Superior temporal gyrus (tissue), 1 donor: ENCODE measurements at regions not wholly inside any gene's neighbourhood (a gene's known extent, or its start where the extent isn't known, plus 50 kb on each side); places are given as distances from the start of the nearest gene placed in this dataset.

Experiments
- DNase-seq: peaks from one replicate; pipeline ENCODE4 v3.0.0-alpha.2; 2016; ENCODE audit errors: extremely low spot score

DNA sequence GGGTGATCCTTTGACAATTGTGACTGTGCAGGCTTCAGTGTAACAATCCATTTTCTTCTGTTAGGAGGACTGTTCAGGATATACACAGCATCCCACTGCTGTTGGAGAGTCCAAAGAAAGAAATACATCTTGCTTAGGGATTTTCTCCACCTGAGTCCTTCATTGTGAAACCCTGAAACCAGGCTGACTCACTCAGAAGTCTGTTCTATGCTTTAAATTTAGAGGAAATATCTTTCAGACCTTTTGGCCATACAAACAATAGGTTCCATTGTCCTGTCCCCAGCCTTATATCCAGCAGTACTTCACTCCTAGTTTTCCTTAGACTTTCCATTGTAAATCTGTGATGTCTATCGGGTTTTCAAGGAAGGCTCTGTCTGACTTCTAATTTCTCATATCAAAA, 379.1 kb downstream of the SUCLA2 start:
- DNase-seq, result no peak

DNA sequence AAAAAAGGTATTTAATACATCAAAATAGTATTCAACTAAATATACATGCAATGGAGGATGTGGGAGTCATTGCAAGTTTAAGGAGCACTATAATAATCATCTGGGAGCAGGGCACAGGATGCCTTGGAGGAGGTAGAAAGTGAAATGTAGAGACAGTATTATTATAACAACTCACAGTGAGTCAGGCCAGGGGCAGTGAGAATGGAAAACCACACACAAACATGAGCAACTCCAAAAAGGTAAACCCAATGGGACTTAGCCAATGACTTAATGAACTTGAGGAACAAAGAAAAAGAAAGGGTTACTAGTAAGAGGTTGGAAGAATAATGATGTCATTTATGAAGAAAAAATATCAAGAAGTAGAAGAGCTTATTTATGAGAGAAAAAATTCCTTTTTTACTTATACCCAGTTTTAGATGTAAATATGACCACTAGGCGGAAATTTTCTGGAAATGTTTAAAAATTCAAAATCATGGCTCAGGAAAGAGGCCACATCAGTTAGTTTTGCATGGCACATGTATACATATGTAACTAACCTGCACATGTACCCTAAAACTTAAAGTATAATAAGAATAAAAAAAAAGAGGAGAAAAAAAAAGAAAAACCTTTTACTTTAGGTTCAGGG, 389.3 kb downstream of the SUCLA2 start:
- DNase-seq, result no peak

DNA sequence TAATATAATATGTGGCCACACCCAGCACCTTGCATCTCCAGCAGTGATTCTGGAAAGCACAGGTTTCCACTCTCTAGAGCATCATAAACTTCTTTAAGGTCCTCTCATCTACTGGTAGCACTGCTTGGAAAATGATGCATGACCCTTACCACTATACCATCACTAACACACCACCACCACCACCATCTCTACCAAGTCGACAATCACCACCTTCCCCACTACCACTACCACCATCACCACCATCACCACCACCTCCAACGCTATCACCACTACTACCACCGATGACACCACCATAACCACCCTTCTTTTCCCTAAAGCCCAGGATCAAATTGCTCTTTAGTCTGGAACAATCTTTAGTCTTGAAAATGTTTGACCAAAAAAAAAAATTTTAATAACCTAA, 390.4 kb downstream of the SUCLA2 start:
- DNase-seq, result no peak

DNA sequence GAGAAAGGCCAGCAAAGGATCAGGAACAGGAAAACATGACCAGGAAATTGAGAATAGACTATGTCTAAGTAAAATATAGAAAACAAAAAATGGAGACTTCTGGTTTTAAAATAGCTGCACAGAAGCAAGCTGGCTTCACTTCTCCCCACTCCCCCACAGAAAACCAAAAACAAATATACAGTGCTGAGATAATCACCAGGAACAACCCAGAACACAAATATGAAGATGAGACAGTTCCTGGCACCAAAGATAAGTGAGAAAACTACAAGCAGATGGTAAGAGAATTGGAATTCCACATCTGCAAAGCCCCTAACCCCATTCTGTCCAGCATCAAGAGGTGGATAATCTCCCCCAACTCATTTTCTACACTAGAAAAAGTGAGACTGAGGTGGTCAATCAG, 397.7 kb downstream of the SUCLA2 start:
- no peak for DNase-seq

DNA sequence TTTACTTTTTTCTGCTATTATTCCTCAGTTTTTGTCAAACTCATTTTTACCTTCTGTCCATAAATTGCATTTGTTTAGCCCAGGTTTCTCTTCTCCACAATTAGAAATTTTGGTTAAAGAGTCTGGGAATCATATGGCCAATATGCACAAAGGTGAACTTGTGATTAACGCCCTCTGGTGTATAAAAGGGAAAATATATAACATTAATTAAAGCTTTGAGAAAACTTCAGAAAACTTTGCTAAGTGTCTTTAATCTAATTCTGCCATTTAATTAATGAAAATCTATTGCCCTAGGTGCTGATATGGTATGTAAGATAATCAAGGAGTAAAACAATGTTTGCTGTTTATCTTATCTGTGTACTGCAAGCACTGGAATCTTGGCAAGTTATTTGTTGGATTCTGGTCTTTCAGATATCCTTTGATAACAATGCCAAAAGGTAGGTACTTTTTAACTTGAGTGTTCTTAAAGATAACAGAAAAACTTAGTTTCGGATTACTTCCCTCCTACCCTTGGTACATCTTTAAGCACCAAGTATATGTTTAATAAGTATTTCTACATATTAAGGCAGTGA, 402.6 kb downstream of the SUCLA2 start:
- no peak for DNase-seq

DNA sequence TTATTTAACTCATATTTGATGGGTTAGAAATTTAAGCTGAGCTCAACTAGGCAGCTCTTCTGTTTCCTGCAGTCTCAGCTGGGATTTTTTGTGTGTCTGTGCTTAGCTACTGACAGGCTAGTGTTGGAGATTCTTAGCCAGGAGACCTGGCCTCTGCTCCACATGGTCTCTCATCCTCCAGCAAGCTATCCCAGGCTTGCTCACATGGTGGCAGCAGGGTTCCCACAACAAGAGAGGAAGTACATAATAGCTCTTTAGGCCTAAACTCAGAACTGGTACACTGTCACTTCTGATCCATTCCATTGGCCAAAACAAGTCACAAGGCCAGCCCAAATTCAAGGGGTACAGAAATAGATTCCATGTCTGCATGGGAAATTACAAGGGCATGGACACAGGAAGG, 406.2 kb downstream of the SUCLA2 start:
- no peak for DNase-seq

DNA sequence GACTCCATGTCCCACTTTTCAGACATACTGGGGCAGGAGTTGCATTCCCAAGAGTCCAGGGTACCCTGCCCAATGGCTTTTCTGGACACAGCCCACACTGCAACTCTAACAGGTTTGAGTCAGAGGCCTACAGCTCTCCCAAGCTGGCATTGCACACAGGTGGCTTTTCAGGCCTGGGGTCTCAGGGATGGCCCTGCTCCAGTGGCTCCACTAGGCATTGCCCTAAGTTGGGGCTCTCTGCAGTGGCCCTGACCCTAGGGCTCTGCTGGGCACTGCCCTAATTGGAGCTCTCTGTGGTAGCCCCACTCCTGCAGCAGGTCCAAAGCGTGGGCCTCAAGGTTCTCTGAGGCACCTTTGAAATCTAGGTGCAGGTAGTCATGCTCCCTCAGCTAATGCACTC, 408.8 kb downstream of the SUCLA2 start:
- no peak for DNase-seq

DNA sequence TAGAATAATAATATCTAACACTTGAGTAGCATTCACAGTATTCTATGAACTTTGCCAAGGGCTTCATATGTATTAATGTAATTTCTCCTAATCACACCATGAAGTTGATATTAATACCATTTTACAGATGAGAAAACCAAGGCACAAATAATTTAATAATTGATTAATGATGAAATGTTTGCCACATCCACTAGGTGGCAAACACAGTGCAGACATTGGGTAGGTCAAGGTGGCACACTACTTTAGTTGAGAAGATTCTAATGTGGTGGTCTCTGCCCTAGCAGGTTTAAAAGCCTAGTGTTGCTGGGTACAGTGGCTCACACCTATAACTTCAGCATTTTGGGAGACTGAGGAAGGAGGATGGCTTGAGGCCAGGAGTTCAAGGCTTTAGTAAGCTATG, 412.4 kb downstream of the SUCLA2 start:
- DNase-seq, result no peak

DNA sequence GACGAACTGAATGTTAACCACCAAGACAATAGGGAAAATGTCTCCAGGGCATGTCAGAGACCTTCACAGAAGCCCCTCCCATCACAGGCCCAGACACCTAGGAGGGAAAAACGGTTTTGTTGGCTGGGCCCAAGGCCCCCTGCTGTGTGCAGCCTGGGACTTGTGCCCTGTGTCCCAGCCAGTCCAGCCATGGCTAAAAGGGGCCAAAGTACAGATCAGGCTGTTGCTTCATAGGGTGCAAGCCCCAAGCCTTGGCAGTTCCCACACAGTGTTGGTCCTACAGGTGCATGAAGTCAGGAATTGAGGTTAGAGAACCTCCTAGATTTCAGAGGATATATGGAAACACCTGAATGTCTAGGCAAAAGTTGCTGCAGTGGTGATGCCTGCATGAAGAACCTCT, 428.7 kb downstream of the SUCLA2 start:
- DNase-seq, result no peak

DNA sequence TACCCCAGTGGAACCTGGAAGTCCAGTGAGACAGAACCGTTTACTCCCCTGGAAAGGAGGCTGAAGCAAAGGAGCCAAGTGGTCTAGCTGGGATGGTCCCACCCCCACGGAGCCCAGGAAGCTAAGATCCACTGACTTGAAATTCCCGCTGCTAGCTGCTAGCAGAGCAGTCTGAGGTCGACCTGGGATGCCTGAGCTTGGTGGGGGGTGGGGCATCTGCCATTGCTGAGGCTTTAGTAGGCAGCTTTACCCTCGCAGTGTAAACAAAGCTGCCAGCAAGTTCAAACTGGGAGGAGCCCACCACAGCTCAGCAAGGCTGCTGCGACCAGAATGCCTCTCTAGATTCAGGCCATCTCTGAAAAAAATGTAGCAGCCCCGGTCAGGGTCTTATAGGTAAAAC, 437.0 kb downstream of the SUCLA2 start:
- no peak for DNase-seq

DNA sequence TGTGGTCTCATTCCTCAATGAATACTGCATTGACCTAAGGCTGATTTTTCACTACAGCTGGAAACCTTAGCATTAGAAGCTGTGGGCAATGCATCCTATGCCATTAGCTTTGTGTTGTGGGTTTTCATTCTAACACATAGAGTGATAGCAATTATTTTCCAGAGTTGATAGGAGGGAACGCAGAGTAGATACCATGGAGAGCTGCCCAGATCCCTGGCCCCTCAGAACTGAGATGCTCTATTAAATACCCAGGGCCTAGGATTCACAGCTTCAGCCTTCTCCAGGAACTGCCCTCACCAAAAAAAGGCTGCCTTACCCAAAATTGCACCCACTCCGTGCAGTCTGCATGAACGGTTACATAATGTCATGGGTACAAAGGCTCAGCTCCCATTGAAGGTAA, 444.4 kb downstream of the SUCLA2 start:
- DNase-seq, result no peak

DNA sequence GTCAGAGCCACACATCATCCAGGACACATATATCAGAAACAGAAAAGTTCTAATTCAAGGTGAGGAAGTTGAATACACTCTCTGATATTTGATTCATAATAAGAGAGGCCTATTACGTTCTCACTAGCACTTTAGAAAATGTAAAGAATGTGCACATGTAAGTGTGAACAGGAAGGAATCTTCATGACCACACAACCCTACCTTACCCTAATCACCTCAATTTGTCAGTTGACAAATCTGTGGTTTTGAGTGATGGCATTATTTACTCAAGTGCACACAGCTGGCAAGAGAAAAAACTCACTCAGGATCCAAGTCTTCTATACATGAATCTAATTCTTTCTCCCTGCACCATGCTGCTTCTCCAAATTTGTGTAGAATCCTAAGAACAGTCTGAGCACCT, 445.8 kb downstream of the SUCLA2 start:
- no peak for DNase-seq

DNA sequence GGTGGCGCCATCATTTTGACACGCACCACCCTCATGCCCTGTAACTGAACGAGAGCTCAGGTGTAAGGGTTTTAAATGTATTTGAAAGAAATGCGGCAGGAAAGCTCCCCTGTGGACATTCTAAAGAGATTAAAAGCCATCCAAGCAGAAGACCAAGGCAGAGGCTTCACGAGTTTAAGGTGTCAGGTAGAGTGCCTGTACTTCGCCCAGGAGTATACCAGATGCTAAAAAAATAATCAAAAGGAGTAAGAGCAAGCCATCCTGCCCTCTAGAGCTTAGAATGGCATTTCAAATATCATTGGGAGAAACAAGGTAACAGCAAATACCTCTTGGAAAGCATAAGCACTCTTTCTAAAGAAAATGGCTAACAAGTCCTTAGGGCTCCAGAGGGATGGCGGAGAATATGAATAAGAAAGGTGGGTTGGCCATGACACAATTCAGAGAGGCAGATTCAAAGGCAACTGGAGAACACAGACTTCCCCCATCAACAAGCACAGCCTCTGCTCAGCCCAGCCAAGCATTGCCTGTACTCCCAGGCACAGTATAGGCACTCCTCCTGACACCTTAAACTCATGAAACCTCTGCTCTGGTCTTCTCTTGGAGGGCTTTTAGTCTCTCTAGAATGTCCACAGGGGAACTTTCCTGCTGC, 447.6 kb downstream of the SUCLA2 start:
- DNase-seq, result no peak

DNA sequence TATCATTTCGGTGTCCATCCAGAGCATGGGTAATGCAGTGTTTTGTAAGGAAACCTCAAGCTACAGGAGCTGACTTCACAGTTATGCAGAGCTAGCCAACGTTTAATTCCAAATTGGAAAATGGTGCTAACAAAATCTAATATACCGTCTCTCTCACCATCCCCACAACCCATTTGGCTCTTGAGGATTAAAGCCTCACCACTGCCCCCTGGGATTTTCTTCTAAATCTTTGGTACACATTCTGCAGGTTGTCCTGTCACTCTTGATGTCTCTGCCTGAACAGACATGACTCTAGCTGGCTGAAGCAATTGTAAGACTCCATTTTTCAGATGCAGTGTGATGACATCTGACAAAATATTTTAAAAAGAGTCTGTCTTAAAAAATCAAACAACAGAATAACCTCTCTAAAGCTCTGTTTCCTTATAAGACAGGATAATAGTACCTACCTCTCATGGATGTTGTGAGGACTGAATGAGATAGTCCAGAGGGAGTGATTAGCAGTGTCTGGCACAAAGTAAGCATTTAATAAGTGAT, 451.8 kb downstream of the SUCLA2 start:
- no peak for DNase-seq

DNA sequence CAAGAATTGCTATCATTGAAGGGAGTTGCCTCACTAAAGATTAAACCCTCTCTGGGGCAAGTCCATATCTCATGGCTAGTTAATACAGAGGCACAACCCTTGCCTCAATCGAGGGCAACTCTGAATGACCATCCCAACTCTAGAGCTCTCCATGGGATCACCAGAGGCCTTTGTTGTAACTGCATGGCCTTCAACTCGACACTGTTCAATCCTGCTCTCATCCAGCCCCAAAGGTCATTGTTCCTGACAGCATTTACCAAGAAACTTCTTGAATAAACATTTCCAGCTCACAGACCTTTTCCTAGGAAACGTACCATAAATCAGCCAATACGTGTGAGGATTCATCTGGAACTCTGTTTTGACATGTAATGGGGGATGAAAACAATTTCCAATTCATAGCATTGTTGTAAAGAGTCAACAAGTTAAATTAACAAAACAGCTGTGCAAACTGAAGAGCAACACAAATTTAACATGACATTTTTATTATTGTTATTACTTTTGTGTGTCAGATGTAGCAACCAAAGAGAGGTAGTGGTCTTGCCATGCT, 452.7 kb downstream of the SUCLA2 start:
- no peak for DNase-seq

DNA sequence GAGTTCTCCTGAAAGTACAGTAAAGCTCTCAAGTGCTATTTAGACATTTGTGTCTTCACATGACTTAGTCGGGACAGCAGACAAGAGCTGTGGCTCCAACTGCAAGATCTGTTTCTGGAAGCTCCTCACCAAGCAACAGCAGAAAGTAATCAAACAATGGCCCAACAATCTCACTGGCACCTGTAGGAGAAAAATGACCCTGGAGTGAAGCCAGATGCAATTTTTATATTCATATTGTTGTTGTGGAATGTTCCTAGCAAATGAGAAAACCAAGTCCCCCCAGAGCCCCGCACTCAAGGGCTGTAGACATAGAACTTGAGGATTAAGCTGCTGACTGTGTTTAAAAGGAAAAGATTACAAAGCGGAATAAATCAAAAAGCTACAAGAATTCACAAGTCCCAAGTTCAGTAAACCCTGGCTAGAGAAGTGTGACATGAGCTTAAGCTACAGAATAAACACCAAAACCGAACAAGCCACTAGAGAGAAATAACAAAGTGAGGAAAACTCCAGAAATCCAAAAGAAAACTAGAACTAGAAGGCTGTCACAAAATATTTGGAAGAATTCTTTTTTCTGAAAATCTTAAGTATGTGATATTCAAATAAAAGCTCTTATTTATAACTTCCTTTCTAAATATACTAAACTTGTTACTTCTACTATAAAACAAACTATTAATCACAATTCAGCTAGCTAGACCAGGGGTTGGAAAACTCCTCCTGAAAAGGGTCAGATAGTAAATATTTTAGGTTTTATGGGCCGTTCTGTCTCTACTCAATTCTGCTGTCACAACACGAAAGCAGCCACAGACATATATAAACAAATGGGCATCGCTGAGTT, 454.5 kb downstream of the SUCLA2 start:
- DNase-seq, result no peak

DNA sequence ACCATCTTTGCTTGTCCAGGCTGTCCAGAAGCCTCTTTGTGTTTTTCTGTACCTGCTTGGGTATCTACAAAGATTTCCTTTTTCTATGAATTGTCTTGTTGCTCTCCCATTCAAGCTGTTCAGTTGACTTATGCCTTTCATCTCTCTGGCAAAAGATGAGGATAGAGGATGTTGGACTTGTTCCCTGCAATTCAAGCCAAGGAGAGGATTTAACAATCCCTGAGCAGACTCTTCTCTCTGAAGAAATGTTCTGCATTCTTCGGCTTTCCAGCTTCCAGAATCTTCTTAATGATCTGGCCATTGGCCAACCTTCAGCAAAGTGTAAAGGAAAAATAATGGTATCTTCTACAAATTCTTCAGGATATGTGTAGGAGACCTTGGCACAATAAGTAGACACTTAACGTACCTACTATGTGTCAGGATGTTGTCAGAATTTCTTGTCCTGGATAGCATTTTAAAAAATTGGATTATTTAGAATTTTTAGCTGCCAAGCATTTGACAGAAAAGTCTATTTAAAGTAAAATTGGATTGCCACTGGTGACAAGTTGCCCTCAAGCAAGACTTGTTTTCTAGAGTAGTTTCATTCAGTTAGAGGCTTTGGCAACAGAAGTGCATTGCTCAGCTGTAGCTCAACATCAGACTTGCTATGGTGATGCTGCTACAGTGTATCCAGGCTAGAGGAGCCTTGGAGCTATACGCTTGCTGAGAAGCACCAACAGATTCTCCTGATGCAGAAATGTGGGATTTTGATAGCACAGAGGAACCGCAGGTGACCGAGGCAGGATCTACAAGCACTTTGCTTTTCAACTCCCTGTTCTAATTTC, 455.7 kb downstream of the SUCLA2 start:
- no peak for DNase-seq

DNA sequence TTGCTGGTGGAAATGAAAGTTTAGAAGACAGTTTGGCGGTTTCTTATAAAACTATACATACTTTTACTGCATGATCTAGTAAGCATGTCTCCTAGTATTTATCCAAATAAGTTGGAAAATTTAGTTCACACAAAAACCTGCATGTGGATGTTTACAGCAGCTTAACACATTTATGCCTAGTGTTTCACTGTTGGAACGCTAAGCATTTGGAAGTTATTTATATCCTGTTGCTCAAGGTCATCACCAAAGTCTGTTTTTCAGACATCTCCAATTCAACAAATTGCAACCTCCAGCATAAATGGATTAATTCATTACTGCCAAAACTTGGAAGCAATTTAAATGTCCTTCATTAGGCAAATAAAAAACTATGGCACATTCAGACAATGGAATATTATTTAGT, 461.8 kb downstream of the SUCLA2 start:
- DNase-seq, result no peak

DNA sequence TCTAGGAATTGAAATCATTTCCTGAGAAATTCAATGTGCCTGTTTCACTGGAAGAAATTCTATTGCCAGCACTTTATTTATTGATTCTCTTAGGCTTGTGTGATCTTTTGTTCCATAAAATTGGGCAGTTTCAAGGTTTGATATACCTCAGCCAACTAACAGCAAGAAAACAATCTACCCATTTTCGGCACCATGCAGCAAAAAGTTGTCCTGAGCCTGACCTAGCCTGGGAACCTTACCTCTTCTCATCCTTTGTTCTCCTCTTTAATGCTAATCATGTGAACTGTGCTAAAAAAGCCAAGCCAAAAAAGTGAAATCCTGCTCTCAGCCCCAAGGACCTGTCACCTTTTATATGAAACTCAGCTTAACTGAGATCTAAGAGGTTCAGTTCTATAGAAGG, 477.3 kb downstream of the SUCLA2 start:
- DNase-seq, result no peak

DNA sequence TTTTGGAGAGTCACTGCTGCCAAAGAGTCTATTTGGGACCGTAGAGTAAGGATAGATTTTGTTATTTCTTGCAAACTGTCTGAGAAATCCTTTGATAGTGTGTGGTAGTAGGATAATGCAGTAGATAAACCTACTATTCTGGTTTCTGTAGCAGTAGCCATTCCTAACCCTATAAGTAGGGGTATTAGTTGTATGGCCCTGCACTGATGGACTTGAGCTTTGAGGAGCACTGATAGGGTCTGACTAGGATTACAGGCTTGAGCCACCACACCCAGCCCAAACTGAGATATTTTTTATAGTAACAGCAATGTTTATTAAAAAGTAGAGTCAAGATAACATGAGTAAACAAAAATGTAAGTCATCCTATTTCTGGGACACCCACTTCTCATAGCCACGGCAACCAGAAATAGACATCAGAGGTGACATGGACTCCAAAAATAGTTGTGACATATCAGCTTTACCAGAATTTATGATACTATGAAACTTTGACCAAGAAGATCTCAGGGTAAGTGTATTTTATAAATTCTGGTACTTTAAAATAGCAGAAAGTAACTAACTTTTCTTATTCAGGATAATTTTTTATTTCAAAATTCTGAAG, 479.1 kb downstream of the SUCLA2 start:
- no peak for DNase-seq

DNA sequence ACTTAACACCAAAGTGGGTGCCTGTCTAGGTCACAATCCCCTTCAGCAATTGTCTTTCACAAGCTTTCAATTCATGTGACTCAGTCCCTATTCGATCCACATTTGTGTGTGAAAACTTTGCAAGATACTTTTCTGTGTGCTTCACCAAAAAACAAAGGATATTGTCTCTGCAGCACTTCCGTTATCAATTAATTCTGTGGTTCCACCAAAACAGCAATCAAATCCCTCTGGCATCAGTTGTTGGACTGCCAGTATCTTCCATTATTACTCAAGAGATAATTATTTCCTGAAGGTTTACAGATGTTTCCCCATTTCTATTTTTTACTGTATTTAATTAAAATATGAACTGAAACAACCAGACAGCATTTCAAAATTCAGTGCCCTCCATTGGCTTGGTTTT, 481.4 kb downstream of the SUCLA2 start:
- DNase-seq, result no peak
